GM12892 (cell line): ENCODE measurements at regions not wholly inside any gene's neighbourhood (a gene's known extent, or its start where the extent isn't known, plus 50 kb on each side); places are given as distances from the start of the nearest gene placed in this dataset.
"Not testable (repeated sequence)": the region's sequence is repeated elsewhere in the genome, so short reads cannot be mapped to it uniquely, and the experiment has no call there.

Experiments used
- POLR2A ChIP-seq: IDR thresholded peaks from 2 replicates; pipeline ENCODE4 v1.6.1; 2011; ENCODE audit warnings: low read depth, low read length, control low read depth
- TAF1 ChIP-seq: IDR thresholded peaks from 2 replicates; pipeline ENCODE4 v1.6.1; 2011; ENCODE audit warnings: low read depth, mild to moderate bottlenecking, control low read depth, low read length, borderline replicate concordance

DNA sequence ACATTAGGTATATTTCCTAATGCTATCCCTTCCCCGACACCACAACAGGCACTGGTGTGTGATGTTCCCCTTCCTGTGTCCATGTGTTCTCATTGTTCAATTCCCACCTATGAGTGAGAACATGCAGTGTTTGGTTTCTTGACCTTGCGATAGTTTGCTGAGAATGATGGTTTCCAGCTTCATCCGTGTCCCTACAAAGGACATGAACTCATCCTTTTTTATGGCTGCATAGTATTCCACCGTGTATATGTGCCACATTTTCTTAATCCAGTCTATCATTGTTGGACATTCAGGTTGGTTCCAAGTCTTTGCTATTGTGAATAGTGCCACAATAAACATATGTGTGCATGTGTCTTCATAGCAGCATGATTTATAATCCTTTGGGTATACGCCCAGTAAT is 228.5 kb upstream of the RARB start:
- not testable (repeated sequence) for TF ChIP-seq TAF1, POLR2A
